HG03135 (cell line): ENCODE measurements at regions not wholly inside any gene's neighbourhood (a gene's known extent, or its start where the extent isn't known, plus 50 kb on each side); places are given as distances from the start of the nearest gene placed in this dataset.

Source experiments
- ATAC-seq: cut with Tn5 transposase; IDR thresholded peaks from one replicate; pipeline ENCODE4 v1.9.1; 2021; ENCODE audit warnings: mild to moderate bottlenecking, moderate library complexity; ENCODE audit not compliant: unreplicated experiment

GRCh38 chr6:163946437-163946836 lies 531.9 kb downstream of the QKI start:
- ATAC-seq = no peak

GRCh38 chr6:163945808-163946207 lies 531.3 kb downstream of the QKI start:
- ATAC-seq = no peak

GRCh38 chr6:163944897-163945296 lies 530.4 kb downstream of the QKI start:
- ATAC-seq = no peak

- no peak for ATAC-seq
These were observed 529.3 kb downstream of the QKI start for GRCh38 chr6:163943607-163944385.

GRCh38 chr6:163942790-163943189 lies 528.3 kb downstream of the QKI start:
- ATAC-seq = no peak

GRCh38 chr6:163941624-163941976 lies 527.1 kb downstream of the QKI start:
- no peak for ATAC-seq

- ATAC-seq = no peak
These were observed 526.4 kb downstream of the QKI start for GRCh38 chr6:163940705-163941623.

GRCh38 chr6:163937071-163937470 lies 522.6 kb downstream of the QKI start:
- no peak for ATAC-seq

- no peak for ATAC-seq
These were observed 520.7 kb downstream of the QKI start for GRCh38 chr6:163935158-163935762.

GRCh38 chr6:163930012-163930411 lies 515.5 kb downstream of the QKI start:
- ATAC-seq = no peak

GRCh38 chr6:163929538-163929937 lies 515.0 kb downstream of the QKI start:
- no peak for ATAC-seq

- ATAC-seq = no peak
These were observed 512.1 kb downstream of the QKI start for GRCh38 chr6:163926642-163927041.

- no peak for ATAC-seq
These were observed 511.3 kb downstream of the QKI start for GRCh38 chr6:163925839-163926238.

- no peak for ATAC-seq
These were observed 509.3 kb downstream of the QKI start for GRCh38 chr6:163923658-163924411.

- ATAC-seq = no peak
These were observed 508.0 kb downstream of the QKI start for GRCh38 chr6:163922562-163922961.

- no peak for ATAC-seq
These were observed 505.1 kb downstream of the QKI start for GRCh38 chr6:163919652-163920051.

- no peak for ATAC-seq
These were observed 502.0 kb downstream of the QKI start for GRCh38 chr6:163916315-163917081.

- no peak for ATAC-seq
These were observed 500.6 kb downstream of the QKI start for GRCh38 chr6:163915131-163915530.

- no peak for ATAC-seq
These were observed 498.5 kb downstream of the QKI start for GRCh38 chr6:163913045-163913444.

- no peak for ATAC-seq
These were observed 491.6 kb downstream of the QKI start for GRCh38 chr6:163906006-163906710.
